ENCODE measurements at regions not wholly inside any gene's neighbourhood (a gene's known extent, or its start where the extent isn't known, plus 50 kb on each side); places are given as distances from the start of the nearest gene placed in this dataset.

DNA sequence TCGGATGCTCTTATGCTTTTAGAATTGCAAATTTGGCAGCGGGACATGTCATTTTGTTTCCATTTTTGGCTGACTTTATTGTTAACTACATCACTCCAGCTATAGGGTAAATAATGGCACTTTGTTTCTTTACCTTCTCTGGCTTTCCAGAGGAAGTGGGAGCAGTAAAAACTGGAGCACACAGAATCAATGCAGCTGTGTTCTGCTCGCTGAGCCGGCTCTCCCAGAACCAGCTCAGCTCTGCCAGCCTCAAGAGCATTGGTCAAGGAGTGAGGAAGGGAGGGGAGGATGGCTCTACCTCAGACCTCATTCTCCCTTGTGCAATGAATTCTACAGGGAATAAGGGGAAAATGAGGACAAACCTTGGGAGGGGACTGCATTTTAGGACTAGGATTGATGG lies 50.5 kb upstream of the SPATA13 start:
- Histone ChIP-seq H3K36me3 (ENCODE audit: control insufficient read depth in 2 of 2, extremely low read depth in 1 of 2, insufficient read depth in 2 of 2, low read length in 2 of 2) (no peaks in the 10 kb centered on the region), H3K4me3 (replicated peaks in 1 of 3; ENCODE audit: insufficient read depth in 1 of 3, low read depth in 1 of 3, low read length in 3 of 3) (no peak overlapping the region), H3K27me3 (ENCODE audit: control insufficient read depth in 2 of 2, insufficient read depth in 2 of 2, low read length in 2 of 2) (peaks cover 3 to 4% of the 10 kb centered on the region in 2 experiments), H3K4me1 (ENCODE audit: control insufficient read depth, extremely low read depth, insufficient read depth, low read length) (no peaks in the 10 kb centered on the region), H3K79me2 (ENCODE audit: control insufficient read depth, insufficient read depth, low read length) (no peaks in the 10 kb centered on the region), H3K4me2 (ENCODE audit: insufficient read depth, low read length) (no peak overlapping the region), H3K9ac (replicated peaks; ENCODE audit: extremely low read depth, insufficient read depth, low read length) (no peak overlapping the region), H3K9me1 (replicated peaks; ENCODE audit: control insufficient read depth, extremely low read depth, insufficient read depth, low read length) (no peaks in the 10 kb centered on the region), H2AFZ (ENCODE audit: low read depth, low read length) (no peak overlapping the region), H3K27ac (ENCODE audit: insufficient read depth, low read depth, low read length) (no peak overlapping the region), H4K20me1 (replicated peaks; ENCODE audit: control insufficient read depth, extremely low read depth, insufficient read depth, low read length) (no peaks in the 10 kb centered on the region), H3K9me3 (replicated peaks; ENCODE audit: control insufficient read depth, insufficient read depth, low read length) (no peaks in the 10 kb centered on the region)
- POLR2A ChIA-PET: no interaction called here
- no peak for DNase-seq (ENCODE audit: low read depth, low spot score)
- BruUV-seq (replicated peaks): no TSS peak
- TF ChIP-seq GATA2 (IDR thresholded peaks at IDR 0.05; ENCODE audit: insufficient read depth, insufficient read length, low read depth, low read length) (no peak), MYC (IDR thresholded peaks at IDR 0.05; ENCODE audit: low read depth, low read length) (no peak), FOS (IDR thresholded peaks at IDR 0.05; ENCODE audit: borderline replicate concordance, insufficient read depth, low read length) (no peak), JUN (IDR thresholded peaks at IDR 0.05; ENCODE audit: borderline replicate concordance, insufficient read depth, insufficient read length, low read depth) (no peak), EZH2 (IDR thresholded peaks at IDR 0.05; ENCODE audit: borderline replicate concordance, low read depth, low read length, severe bottlenecking) (no peak), POLR2AphosphoS5 (IDR thresholded peaks at IDR 0.05; ENCODE audit: insufficient read depth, low read depth, low read length) (no peak), POLR2A (IDR thresholded peaks at IDR 0.05; ENCODE audit: low read depth, low read length) (no peak)
- TF ChIP-seq, protein P1, sequence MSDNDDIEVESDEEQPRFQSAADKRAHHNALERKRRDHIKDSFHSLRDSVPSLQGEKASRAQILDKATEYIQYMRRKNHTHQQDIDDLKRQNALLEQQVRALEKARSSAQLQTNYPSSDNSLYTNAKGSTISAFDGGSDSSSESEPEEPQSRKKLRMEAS (IDR thresholded peaks at IDR 0.05; ENCODE audit: insufficient read depth, insufficient read length): no peak
- TF ChIP-seq, protein P2, sequence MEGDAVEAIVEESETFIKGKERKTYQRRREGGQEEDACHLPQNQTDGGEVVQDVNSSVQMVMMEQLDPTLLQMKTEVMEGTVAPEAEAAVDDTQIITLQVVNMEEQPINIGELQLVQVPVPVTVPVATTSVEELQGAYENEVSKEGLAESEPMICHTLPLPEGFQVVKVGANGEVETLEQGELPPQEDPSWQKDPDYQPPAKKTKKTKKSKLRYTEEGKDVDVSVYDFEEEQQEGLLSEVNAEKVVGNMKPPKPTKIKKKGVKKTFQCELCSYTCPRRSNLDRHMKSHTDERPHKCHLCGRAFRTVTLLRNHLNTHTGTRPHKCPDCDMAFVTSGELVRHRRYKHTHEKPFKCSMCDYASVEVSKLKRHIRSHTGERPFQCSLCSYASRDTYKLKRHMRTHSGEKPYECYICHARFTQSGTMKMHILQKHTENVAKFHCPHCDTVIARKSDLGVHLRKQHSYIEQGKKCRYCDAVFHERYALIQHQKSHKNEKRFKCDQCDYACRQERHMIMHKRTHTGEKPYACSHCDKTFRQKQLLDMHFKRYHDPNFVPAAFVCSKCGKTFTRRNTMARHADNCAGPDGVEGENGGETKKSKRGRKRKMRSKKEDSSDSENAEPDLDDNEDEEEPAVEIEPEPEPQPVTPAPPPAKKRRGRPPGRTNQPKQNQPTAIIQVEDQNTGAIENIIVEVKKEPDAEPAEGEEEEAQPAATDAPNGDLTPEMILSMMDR (IDR thresholded peaks at IDR 0.05; ENCODE audit: extremely low read depth in 1 of 2, insufficient read depth in 1 of 2, low read depth in 1 of 2, low read length in 2 of 2): no peak
- intact Hi-C loops (cut with micrococcal nuclease) (no loop called here), dilution Hi-C loops (cut with MboI; ENCODE audit: extremely low pct_ligation_motif_present, low sequenced_read_pairs) (no loop called here)
- no peak for FAIRE-seq
- CTCF ChIA-PET: no interaction called here

Measured in endothelial cell of umbilical vein (primary cell).